ENCODE measurements at regions not wholly inside any gene's neighbourhood (a gene's known extent, or its start where the extent isn't known, plus 50 kb on each side); places are given as distances from the start of the nearest gene placed in this dataset.

- DNase-seq (ENCODE audit: low spot score) (no peak), ATAC-seq (ENCODE audit: low FRiP score) (no peak)
- no peak for TF ChIP-seq CTCF (IDR thresholded peaks at IDR 0.05)
Measured at GRCh38 chr2:15749460-15750432, 158.1 kb downstream of the DDX1 start.

- TF ChIP-seq CTCF (IDR thresholded peaks at IDR 0.05): no peak
- ATAC-seq (ENCODE audit: low FRiP score): no peak
- no peak for DNase-seq (ENCODE audit: low spot score)
Measured at GRCh38 chr2:15750433-15750814, 158.8 kb downstream of the DDX1 start.

- DNase-seq (ENCODE audit: low spot score) (no peak), ATAC-seq (ENCODE audit: low FRiP score) (no peak)
- no peak for TF ChIP-seq CTCF (IDR thresholded peaks at IDR 0.05)
Measured at GRCh38 chr2:15750822-15751329, 159.2 kb downstream of the DDX1 start.

GRCh38 chr2:15751477-15751876, 159.8 kb downstream of the DDX1 start:
- TF ChIP-seq CTCF (IDR thresholded peaks at IDR 0.05): no peak

GRCh38 chr2:15752552-15753232, 161.0 kb downstream of the DDX1 start:
- ATAC-seq (ENCODE audit: low FRiP score): no peak
- no peak for DNase-seq (ENCODE audit: low spot score)
- no peak for TF ChIP-seq CTCF (IDR thresholded peaks at IDR 0.05)

More at GRCh38 chr2:15751477-15751876, 159.8 kb downstream of the DDX1 start:
- ATAC-seq (ENCODE audit: low FRiP score) (no peak), DNase-seq (ENCODE audit: low spot score) (no peak)

- no peak for ATAC-seq (ENCODE audit: low FRiP score)
- no peak for TF ChIP-seq CTCF (IDR thresholded peaks at IDR 0.05)
- DNase-seq (ENCODE audit: low spot score): no peak
Measured at GRCh38 chr2:15753233-15753798, 161.6 kb downstream of the DDX1 start.
